Activated T-helper 1 cell treated with anti-CD3 and anti-CD28 coated beads, Interleukin-2, amount 50 U/mL, for 16 hours (primary cell): ENCODE measurements at regions not wholly inside any gene's neighbourhood (a gene's known extent, or its start where the extent isn't known, plus 50 kb on each side); places are given as distances from the start of the nearest gene placed in this dataset.

Experiments
- DNase-seq, 2 donors: peaks; one replicate each; pipeline ENCODE4 v3.0.0-alpha.2; 2020; ENCODE audit warnings: low read depth in 1 of 2, low spot score in 1 of 2

DNA sequence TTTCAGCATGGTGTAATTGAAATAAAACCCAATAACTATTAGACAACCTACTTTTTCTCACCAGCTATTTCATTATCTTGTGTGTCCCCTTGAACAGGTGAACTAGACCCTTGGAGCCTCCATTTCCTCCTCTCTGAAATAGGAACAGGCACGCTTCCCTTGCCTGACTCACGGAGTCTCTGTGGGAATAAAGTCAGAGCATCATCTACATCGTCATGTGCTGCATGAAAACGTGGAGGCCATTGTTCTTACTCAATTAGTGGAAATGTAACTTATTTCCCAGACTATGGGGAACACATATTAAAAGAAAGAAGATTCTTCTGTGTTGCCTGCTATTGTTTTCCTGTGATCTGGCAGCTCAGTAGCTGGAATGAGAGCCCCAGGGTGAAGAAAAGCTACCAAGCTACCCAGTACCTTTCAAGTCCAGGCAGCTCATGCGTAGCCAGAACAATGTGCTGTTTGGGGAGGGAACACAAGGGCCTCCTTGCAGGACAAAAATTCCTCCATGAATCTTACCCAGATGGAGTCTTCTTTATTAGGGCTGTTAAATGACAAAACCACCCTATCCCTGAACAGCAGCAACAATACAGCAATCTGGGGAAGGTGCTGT is 59.8 kb downstream of the SOX11 start:
- no peak for DNase-seq

DNA sequence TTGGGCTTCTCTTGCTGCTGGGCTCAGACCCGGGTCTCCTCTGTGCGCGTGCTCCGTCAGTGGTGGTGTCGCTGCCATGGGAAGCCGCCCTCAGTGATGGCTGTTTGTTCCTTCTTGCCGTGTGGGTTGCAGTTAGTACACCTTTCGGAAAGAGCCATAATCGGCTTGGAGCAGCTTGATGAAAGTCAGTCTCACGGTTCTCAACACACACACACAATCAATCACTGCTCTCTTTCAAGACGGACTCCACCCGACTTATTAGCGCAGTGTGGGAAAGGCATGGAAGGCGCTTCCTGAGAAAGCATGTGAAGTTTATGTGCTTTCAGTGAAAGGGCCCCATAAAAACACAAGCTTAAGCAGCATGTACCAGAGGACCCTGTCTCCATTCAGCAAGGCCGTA is 64.1 kb downstream of the SOX11 start:
- DNase-seq: no peak

DNA sequence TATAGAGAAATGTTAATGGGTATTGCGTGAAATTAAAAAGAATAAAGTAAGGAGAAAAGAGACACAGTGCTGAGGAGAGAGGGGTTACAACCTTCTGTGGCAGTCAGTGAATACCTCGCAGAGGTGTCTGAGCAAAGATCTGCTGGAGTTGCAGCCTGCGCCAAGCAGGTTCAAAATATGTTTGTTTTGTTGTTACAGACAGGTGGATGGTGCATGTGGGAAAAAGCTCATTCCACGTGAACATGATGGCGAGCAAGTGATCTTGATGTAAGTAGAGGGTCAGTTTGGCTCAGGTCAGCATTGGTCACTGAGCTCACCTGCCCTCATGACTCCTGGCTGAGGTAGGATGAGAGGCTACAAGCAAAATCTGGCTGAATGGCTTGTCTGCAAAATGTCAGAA is 66.2 kb downstream of the SOX11 start:
- no peak for DNase-seq

DNA sequence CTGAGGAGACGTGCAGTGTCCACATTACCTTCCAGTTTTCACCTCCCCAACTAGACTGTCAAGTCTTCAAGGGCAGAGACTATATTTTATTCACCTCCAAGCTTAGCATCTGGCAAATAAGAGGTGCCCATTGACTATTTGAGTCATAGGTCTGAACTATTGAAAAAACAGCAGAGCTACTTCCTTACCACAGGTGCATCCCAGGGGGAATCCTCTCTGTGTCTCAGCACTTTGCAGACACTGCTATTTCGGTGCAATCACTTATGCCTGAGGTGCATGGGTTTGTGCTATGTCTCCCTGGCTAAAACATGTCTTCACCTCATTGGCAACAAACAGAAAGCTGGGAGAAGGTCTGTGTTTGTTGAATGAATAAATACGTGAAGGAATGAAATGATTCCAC is 67.8 kb downstream of the SOX11 start:
- no peak for DNase-seq

DNA sequence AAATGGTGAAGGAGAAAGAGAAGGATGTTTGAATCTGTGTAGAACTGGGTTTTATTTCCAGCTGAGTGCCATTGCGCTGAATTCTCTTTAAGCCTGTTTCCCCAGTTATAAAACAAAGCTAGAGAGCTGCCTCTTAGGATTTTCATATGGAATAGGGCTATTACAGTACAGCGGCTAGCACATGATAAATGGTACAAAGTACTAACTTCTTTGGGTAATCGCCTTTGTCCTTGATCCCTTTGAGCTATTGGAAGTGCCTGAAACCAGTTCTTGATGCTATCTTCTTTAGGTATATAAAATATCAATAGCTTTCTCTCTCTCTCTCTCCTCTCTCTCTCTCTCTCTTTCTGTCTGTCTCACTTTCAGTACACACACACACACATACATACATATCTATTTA is 71.3 kb downstream of the SOX11 start:
- no peak for DNase-seq

DNA sequence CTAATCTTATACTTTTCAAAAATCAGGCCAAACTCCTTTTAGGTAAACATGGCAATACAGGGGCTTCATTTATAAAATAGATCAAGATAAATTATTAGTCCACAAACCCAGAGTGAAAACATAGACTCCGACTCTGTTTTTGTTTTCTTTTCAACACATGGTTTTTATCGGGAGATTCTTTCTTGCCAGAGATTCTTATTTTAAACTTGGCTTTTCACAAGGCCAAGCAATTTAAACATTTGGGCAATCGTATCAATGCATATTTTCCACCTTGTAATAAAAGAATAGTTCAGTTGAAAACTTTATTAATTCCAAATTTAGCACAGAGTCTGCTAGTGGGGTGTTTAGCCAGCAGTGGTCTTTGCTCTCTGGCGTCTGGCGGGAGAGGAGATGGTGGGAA is 71.9 kb downstream of the SOX11 start:
- no peak for DNase-seq

DNA sequence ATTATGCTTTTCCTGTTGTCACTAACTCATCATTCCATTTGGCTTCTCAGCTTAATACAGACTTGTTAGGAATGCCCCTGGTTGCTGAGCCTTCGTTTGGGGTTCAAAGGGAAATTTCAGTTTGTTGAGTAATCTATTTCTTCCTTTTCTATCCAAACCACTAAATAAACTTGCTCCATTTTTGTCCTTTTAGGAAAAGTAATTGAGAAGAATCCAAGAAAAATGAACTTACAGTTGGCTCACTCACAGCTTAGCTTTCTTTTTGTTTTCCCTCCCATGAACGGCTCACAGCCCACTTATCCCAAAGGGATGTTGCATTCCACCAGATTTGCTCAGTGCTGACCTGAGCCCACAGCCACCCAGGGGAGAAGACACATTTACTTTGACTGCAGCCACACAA is 73.9 kb downstream of the SOX11 start:
- DNase-seq: no peak

DNA sequence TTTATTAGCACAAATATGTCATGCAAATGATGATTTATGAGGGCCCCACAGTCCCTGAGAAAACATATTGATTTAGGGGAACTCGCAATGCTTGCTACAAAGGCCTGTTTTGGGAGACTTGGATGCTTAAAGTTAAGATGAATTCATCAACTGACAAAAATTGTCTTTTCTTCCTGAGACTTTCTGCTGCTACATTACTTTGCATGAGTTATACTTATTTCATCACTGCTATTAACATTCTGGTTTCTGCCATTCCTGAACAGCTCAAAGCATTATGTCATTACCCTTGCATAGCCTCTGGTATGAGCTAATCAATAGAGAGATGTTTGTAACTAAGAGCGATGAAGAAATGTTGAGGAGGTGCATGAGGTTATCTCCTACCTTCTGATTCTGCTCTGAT is 74.4 kb downstream of the SOX11 start:
- DNase-seq: no peak

DNA sequence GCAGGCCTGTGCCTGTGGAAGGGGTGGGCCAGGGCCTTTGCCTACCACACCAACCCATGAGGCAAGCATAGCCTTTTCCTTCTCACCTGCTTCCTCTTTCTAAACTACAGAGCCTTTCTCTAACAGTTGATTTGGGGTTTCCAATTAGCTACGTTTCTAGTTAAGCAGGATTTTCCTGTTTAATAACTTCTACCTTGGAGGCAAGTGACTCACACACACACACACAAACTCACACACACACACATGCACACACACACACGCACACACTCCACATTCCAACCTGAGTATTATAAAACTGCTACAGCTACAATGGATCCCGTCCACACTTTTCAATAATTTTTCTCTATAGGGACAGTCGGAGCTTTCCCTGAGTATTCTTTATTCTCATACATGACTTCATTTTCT is 84.9 kb downstream of the SOX11 start:
- DNase-seq: no peak

DNA sequence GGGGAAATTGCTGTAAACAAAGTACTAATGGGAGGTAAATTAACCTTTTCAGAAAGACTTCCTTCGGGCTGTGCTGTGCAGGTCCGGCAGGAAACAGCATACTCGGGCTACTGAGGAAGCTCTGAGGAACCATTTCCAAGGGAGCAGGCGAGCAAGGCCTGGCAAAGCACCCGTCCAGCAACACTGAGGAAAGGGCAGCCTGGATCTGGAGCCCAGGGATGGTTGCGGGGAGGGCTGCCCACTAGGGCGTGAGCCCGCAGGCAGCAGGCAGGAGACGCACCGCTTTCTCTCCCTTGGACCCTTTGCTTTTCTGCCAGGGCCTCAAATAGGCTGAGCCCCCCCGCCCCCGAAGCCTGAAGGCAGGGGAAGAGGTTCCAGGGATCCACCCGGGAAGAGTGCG is 89.5 kb downstream of the SOX11 start:
- no peak for DNase-seq

DNA sequence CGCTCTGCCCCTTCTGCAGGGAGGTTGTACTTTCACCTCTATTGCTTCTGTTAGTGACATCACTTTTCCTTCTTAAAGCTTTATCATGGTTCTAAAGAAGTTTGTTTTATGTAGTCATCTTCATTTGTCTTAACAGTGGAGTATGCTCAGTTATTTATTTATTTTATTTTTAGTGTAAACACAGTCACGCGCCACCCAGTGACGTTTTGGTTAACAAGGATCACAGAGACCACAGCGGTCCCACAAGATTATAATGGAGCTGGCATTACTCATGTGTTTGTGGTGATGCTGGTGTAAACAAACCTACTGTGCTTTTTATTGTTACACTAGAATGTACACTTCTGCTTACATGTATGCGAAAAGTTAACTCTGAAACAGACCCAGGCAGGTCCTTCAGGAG is 89.9 kb downstream of the SOX11 start:
- no peak for DNase-seq

DNA sequence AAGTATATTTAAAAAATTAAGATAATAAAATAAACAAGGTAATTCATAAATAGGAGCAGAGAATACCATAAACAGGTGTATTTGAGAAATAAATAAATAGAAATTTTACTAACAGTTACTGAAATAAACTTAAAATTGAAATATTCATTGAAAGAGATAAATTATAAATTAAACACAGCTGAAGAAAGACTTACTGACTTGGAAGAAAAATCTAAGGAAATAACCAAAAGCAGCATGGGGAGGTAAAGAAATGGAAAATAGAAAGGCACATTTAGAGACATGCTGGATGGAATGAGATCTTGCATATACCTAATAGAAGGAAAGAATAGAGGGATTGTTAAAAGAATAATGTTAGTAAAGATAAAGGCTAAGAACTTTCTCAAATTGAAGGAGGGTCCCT is 96.3 kb downstream of the SOX11 start:
- DNase-seq: no peak

DNA sequence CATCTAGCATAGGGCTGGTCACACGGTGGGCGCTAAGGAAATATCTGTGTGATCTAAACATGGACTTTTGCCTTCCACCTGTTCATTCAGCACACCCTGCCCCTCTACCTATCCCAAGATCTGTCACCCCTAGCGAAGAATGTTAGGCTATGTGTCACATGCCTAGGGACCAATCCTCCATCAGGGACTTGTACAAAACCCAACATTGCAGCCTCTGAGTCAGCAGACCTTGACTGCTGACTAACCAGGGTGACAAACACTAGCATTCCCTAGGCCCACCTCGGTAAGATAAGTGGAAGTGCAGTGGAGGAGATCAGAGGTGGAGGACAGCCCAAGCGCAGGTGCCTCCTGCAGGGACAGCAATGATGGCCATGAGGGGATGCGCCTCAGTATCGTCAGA is 99.2 kb downstream of the SOX11 start:
- DNase-seq: no peak

DNA sequence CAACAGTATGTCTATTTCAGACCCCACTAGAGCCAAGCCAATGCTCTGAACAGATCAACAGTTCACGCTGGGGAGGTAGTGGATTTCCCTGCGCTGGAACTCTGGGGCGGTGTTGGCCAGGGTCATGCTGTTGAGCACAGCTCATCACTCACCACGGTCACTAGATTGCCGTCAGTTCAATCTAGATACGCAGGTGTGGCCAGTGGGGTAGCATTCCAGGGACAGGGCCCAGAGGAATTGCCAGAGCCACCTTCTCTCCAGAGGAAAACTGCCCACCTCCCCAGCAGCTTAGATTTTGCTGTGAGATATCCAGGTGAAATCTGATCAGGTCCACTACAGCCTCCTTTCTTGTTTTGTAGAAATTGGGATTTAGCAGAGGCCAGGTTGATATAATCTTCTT is 101.8 kb downstream of the SOX11 start:
- no peak for DNase-seq

DNA sequence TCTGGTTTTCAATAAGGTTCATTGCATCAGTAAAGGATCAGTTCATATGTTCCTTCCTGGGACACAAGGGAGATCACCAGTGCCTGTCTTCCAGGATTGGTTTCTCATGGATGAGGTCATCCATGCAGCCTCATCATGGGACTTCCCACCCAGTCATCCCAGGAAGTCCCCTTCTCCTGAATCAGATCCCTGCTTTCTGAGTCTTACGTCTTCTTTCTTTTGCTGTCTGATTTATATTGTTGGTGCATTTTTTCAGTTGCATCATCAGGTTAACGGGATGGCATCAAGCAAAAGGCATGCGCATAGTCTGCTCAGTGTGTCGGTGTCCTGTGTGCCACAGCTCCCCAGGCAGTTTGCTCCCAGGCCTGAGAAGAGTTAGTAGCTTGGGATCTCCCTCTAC is 105.9 kb downstream of the SOX11 start:
- no peak for DNase-seq

DNA sequence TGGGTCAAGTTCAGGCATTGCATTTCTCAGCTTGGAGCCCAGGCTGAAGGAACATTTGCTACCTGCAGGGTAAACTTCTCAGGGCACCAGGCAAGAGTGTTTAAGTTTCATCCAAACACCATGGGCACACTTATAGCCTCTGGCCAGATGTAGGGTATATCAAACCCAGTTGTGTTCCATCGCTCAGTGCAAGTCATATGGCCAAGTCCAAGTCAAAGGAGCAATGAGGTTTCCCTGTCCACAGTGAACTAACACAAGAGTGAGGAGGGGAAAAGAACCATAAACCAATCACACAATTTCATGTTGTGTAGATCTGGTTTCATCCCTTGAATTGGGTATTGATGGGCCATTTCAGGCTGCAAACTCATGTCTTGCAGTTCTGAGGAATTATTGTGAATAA is 107.2 kb downstream of the SOX11 start:
- DNase-seq: no peak

DNA sequence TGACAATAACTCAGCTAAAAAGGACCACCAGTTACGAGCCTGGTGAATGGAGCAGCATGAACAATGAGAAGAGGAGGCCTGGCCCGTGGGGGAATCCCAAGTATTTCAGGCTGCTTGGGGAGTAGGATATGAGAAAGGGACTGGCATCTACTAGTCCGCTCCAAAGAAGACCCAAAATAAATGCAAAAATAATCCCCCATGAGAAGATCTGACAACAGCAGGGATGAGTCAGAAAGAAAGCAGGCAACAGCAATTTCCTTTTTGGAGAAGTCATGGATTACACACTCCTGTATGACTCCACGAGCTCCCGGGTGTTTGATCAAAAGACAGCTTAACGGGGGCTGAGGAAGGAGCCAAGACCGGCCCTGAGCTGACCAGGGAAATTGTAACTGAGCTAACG is 111.4 kb downstream of the SOX11 start:
- no peak for DNase-seq

DNA sequence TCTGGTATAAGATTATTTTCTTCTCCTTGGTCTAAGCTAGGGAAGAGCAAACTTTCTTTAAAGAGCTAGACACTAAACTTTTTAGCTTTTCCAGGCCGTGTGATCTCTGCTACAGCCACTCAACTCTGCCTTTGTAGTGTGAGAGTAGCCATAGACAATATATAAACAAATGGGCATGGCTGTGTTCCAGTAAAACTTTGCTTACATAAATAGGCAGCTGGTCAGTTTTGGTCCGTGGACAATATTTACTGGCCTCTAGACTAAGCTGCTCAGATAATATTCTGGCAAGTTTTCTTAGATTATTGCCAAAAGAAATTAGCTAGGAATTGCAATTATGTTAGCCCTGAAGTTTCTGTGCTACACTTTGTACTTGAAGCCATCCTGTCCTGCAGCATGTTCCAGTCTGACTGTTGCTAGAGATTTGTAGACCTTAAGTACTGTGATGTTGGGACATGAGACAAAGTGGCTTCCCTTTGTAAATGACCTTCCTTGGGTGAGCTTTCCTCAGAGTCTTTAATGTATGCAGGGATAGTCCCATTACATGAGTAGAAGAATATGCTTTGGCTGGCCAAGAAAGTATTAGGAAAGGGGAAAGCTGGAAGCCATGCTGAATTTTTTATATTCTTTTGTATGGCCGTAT is 126.9 kb downstream of the SOX11 start:
- DNase-seq: no peak

DNA sequence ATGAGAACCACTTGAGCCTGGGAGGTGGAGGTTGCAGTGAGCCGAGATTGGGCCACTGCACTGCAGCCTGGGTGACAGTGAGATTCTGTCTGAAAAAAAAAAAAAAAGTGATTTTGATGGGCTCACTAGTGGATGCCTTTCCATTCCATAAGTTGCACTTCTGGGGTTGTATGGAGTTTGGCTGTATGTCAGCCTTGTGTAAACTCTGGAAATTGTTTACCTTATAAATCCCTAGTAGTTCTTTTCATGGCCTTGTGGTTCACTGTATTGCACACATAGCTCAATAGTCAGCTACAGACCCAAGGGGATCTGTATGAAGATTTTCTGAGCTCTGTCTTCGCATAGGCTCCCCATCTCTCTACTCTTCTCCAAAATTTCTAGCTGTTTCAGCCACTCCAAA is 131.9 kb downstream of the SOX11 start:
- no peak for DNase-seq

DNA sequence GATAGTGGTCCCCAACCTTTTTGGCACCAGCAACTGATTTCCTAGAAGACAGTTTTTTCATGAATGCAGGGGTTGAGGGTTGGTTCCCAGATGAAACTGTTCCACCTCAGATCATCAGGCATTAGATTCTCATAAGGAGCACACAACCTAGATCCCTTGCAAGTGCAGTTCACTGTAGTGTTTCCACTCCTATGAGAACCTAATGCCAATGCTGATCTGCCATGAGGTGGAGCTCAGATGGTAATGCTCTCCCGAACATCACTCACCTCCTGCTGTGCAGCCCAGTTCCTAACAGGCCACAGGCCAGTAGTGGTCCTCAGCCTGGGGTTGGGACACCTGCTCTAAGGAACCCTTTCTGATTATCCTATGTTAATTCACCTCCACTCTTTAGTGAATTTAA is 133.5 kb downstream of the SOX11 start:
- no peak for DNase-seq

DNA sequence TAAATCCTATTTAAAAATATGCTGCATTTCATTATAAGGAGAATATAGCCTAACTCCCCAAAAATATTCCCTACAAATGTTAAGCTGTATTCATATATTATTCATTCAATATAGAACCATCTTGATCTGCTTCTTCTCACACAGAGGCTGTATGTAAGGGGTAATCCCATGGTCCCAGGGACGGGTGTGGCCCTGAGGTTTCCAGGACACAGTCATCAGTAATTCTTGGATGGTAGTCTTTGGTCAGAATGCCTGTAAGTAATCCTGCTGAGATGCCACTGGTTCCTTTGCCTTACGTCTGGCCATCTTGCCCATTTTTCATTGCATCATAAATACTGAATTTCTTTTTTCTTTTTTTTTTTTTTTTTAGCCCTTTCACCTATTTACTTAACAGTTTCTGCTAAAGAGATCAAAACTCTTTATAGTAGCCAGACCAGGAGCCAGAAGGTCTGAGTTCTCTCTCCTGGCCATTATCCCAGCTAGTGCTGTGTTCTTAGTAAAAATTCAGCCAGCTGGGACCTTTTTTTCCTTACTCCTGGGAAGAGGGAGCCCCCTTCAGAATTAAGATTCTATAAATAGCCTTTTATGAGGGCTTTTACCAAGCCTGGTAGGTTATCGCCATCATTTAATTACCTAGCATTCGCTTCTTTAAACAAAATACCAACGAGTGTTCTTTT is 134.9 kb downstream of the SOX11 start:
- no peak for DNase-seq

DNA sequence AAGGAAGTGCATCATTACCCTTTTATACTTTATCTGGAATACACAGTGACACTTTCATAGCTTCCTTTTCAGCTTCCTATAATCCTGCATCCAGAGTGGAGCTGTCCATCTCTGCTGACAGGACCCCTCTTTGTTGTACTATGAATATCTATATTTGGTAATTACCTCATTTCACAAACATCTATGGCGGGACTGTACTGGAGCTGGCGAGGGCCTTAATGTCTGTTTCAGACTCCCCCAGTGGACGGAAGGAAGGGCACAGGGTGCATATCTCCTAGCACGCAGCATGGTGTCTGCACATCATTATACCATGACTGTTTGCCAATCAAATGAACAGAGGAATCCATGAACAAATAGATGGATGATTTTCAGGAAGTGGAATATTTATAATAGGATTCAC is 142.3 kb downstream of the SOX11 start:
- no peak for DNase-seq

DNA sequence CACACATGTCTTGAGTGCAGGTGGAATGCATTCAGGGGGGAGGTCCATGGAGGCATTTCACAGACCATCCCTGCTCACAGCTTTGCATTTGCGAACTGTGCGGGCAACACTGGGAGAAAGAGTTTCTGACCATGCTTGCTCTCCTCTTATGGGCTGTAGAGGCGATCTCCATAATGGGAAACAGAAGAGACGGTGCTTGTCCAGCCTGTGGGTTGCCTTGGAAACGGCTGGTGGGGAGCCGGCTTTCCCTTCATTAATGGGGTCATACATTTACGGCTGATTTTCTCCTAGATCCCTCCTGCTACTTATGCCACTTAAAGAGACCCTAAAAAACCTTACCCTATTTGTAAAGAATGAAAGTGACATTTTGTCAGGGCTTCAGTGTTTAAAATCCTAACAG is 147.4 kb downstream of the SOX11 start:
- no peak for DNase-seq
